ENCODE measurements at regions not wholly inside any gene's neighbourhood (a gene's known extent, or its start where the extent isn't known, plus 50 kb on each side); places are given as distances from the start of the nearest gene placed in this dataset.

GRCh38 chr20:7667194-7667593 lies 273.1 kb downstream of the HAO1 start:
- TF ChIP-seq GATA2 (CRISPR knock-in tag; IDR thresholded peaks at IDR 0.05) (no peak), EP300 (IDR thresholded peaks at IDR 0.05; ENCODE audit: borderline replicate concordance in 1 of 2, low read depth in 1 of 2, low read length in 1 of 2) (no peak), MEF2A (IDR thresholded peaks at IDR 0.05; ENCODE audit: borderline replicate concordance, low read depth) (no peak), POLR2AphosphoS5 (IDR thresholded peaks at IDR 0.05; ENCODE audit: low read depth, low read length) (no peak), MXI1 (IDR thresholded peaks at IDR 0.05; ENCODE audit: low read depth, low read length) (no peak), JUND (IDR thresholded peaks at IDR 0.05) (no peak), FOXJ3 (CRISPR knock-in tag; IDR thresholded peaks at IDR 0.05) (no peak), EZH2phosphoT487 (IDR thresholded peaks at IDR 0.05; ENCODE audit: borderline replicate concordance, low read depth) (no peak), RXRA (IDR thresholded peaks at IDR 0.05; ENCODE audit: borderline replicate concordance, low read depth) (no peak), GABPA (IDR thresholded peaks at IDR 0.05; ENCODE audit: low read depth) (no peak), ELF1 (IDR thresholded peaks at IDR 0.05) (no peak), IRF3 (IDR thresholded peaks at IDR 0.05; ENCODE audit: low read depth, low read length) (no peak), SMC3 (IDR thresholded peaks at IDR 0.05; ENCODE audit: low read depth, low read length) (no peak), SIN3A (IDR thresholded peaks at IDR 0.05; ENCODE audit: borderline replicate concordance, low read depth, low read length) (no peak), RAD21 (IDR thresholded peaks at IDR 0.05; ENCODE audit: low read length) (no peak), YY1 (IDR thresholded peaks at IDR 0.05; ENCODE audit: low read depth) (no peak)
- TF ChIP-seq, protein P1, sequence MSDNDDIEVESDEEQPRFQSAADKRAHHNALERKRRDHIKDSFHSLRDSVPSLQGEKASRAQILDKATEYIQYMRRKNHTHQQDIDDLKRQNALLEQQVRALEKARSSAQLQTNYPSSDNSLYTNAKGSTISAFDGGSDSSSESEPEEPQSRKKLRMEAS (IDR thresholded peaks at IDR 0.05; ENCODE audit: low read depth): no peak
- TF ChIP-seq, protein P2, sequence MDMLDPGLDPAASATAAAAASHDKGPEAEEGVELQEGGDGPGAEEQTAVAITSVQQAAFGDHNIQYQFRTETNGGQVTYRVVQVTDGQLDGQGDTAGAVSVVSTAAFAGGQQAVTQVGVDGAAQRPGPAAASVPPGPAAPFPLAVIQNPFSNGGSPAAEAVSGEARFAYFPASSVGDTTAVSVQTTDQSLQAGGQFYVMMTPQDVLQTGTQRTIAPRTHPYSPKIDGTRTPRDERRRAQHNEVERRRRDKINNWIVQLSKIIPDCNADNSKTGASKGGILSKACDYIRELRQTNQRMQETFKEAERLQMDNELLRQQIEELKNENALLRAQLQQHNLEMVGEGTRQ (IDR thresholded peaks at IDR 0.05; ENCODE audit: borderline replicate concordance, low read depth, low read length): no peak
- TF ChIP-seq, protein P3, sequence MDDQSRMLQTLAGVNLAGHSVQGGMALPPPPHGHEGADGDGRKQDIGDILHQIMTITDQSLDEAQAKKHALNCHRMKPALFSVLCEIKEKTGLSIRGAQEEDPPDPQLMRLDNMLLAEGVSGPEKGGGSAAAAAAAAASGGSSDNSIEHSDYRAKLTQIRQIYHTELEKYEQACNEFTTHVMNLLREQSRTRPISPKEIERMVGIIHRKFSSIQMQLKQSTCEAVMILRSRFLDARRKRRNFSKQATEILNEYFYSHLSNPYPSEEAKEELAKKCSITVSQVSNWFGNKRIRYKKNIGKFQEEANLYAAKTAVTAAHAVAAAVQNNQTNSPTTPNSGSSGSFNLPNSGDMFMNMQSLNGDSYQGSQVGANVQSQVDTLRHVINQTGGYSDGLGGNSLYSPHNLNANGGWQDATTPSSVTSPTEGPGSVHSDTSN (IDR thresholded peaks at IDR 0.05): no peak
- TF ChIP-seq, protein P4, sequence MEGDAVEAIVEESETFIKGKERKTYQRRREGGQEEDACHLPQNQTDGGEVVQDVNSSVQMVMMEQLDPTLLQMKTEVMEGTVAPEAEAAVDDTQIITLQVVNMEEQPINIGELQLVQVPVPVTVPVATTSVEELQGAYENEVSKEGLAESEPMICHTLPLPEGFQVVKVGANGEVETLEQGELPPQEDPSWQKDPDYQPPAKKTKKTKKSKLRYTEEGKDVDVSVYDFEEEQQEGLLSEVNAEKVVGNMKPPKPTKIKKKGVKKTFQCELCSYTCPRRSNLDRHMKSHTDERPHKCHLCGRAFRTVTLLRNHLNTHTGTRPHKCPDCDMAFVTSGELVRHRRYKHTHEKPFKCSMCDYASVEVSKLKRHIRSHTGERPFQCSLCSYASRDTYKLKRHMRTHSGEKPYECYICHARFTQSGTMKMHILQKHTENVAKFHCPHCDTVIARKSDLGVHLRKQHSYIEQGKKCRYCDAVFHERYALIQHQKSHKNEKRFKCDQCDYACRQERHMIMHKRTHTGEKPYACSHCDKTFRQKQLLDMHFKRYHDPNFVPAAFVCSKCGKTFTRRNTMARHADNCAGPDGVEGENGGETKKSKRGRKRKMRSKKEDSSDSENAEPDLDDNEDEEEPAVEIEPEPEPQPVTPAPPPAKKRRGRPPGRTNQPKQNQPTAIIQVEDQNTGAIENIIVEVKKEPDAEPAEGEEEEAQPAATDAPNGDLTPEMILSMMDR (IDR thresholded peaks at IDR 0.05): no peak
- Histone ChIP-seq H3K4me3 (ENCODE audit: low read depth in 2 of 2, low read length in 1 of 2) (no peak overlapping the region), H3K36me3 (replicated peaks in 1 of 2; ENCODE audit: control insufficient read depth in 1 of 2, insufficient read depth in 2 of 2, low read length in 1 of 2) (no peaks in the 10 kb centered on the region), H4K20me1 (ENCODE audit: insufficient read depth) (no peaks in the 10 kb centered on the region), H3K4me1 (ENCODE audit: control insufficient read depth in 1 of 2, insufficient read depth in 2 of 2, low read depth in 1 of 2, low read length in 1 of 2) (no peaks in the 10 kb centered on the region), H3K27ac (ENCODE audit: low read depth in 2 of 2, low read length in 1 of 2) (no peak overlapping the region), H2AFZ (ENCODE audit: low read depth) (no peak overlapping the region), H3K9me2 (no peaks in the 10 kb centered on the region), H3K9ac (no peak overlapping the region), H3K4me2 (no peak overlapping the region), H3K79me2 (ENCODE audit: insufficient read depth) (no peaks in the 10 kb centered on the region), H3K9me3 (no peaks in the 10 kb centered on the region), H3F3A (replicated peaks; ENCODE audit: insufficient read depth) (no peaks in the 10 kb centered on the region), H3K27me3 (ENCODE audit: insufficient read depth) (no peaks in the 10 kb centered on the region)
- POLR2A ChIA-PET: no interaction called here
- CTCF ChIA-PET: no interaction called here
- DNase-seq: no peak
- WGBS (ENCODE audit: low lambda C conversion rate): 37% methylated on average over 4 of the region's 4 CpGs
